GM21447 (cell line): ENCODE measurements at regions not wholly inside any gene's neighbourhood (a gene's known extent, or its start where the extent isn't known, plus 50 kb on each side); places are given as distances from the start of the nearest gene placed in this dataset.

Source experiments
- ATAC-seq: cut with Tn5 transposase; IDR thresholded peaks from one replicate; pipeline ENCODE4 v1.9.1; 2021; ENCODE audit not compliant: unreplicated experiment

DNA sequence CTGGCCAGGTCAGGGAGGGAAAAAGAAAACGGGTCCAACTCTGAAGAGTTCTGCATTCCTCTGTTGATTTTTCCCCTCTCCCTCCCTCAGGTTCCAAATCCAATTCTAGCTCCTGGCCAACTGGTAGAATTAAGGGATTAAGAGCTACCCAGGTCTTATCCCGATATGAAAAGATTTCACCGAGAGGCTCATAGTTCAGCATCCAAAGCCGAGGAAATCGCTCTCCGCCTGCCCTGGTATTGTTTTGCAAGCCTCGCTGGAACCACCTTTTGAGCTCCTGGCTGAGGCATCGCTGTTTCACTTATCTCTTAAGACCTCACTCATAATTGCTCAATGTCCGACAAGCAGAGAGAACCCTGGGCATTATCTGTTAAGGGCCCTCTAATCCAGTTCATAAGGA, 180.4 kb downstream of the URI1 start:
- no peak for ATAC-seq

DNA sequence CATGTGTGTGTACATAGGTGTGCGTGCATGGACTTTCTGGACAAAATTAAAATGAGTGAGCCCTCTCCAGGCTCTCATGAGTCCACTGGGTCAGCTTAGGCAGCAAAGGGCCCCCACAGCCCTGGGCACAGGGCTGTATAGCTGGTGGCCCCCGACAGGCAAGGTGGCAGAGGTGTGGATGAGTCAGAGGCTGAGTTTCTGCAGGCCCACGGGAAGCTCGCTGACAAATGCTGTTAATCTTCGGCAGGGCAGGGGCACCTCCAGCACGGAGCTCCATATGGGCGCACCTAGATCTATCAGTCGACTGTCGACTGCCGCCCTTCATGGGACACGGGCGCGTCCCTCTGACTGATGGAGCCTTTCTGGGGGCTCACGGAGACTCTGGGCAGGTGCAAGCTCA, 181.1 kb downstream of the URI1 start:
- no peak for ATAC-seq

DNA sequence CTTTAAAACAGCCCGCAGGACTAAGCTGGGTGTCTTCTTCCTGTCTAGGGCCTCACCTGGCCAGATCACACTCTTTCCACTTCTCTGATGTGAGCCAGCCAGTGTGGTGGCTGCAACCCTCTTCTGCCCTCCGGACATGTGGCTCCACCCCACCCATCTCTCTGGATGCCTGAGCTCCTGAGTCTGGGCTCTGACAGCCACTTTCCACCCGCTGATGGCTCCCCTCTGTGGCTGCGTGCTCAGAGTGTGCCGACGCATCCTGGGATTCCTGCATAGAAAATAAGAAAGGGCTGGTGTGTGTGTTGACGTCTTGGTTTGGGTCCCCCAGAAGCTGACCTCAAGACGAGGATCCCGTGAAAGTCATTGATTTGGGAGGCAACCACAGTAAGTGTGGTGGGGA, 181.6 kb downstream of the URI1 start:
- no peak for ATAC-seq

DNA sequence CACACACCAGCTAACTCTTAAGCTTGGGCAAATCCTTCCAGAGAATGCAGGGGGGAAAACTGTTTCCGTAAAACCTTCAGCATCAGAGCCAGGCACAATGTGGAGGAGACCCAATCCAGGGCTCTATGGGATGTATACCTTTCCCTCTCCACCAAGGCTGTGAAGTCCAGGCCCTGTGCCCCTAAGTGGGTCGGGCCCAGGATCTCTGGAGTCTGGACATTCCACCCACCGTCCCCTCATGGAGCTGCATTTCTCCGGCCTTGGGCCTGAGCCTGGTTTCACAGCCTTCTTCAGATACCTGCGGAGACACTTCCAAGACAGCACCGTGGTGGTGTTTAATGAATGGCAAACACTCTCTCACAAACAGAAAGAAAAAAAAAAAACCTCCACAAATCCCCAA, 186.2 kb downstream of the URI1 start:
- no peak for ATAC-seq

DNA sequence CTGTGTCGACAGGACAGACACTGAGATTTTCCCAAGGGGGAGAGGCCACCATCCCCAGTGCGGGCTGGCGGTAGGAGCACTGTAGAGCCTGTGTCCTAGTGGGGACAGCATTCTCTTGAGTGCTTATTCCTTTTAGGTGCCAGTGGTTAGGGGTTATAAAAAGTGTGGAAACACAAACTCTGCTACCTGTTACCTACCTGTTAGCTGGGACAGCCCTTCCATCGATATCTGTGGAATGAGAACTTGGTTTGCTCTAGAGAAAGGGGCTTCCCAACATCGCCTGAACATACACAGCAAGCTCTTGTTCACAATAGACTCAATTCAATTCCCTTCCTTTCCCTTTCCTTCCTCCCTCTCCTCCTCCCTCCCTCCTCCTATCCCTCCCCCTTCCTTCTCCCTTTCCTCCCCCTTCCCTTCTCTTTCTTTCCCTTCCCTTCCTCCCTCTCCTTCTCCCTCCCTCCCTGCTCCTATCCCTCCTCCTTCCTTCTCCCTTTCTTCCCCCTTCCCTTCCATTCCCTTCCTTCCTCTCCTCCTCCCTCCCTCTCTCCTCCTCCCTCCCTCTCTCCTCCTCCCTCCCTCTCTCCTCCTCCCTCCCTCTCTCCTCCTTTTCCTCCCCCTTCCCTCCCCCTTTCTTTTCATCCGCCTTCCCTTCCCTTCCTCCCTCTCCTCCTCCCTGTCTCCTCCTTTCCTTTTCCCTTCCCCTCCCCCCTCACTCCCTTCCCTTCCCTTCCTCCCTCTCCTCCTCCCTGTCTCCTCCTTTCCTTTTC, 188.5 kb downstream of the URI1 start:
- ATAC-seq: no peak

DNA sequence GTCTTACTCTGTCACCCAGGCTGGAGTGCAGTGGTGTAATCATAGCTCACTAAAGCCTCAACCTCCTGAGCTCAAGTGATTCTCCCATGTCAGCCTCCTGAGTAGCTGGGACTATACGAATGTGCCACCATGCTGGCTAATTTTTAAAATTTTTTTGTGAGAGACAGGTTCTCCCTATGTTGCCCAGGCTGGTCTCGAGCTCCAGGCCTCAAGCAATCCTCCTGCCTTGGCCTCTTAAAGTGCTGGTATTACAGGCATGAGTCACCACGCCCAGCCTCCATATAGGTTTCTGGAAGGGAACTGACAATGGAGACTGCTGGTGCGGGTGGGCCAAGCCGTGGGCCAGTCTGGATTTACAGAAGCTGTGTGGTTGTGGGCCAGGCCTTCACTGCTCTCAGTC, 189.2 kb downstream of the URI1 start:
- no peak for ATAC-seq

DNA sequence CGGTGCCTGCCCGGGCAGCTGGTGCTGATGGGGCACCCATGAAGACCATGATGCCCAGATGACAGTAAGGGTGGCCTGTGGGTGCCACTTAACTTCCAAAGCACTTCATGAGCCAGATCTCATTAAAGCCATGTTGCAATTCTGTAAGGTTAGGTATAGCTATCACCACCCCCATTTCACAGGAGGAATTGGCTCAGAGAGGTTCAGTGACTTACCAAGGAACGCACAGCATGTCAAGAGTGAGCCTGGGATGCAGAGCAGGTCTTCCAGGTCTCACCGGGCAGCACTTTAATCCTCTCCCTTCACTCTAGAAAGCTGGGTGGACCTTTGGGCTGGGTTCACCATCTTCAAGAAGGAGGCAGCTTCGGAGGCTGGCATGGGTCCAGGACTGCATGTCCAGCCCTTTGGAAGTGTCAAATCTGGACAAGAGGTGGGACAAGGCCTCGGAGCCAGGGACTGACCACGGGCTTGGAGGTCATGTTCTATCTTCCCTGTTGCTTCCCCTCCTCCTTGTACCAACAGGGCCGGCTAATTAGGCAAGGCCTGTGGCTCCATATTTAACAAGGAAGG, 189.8 kb downstream of the URI1 start:
- no peak for ATAC-seq

DNA sequence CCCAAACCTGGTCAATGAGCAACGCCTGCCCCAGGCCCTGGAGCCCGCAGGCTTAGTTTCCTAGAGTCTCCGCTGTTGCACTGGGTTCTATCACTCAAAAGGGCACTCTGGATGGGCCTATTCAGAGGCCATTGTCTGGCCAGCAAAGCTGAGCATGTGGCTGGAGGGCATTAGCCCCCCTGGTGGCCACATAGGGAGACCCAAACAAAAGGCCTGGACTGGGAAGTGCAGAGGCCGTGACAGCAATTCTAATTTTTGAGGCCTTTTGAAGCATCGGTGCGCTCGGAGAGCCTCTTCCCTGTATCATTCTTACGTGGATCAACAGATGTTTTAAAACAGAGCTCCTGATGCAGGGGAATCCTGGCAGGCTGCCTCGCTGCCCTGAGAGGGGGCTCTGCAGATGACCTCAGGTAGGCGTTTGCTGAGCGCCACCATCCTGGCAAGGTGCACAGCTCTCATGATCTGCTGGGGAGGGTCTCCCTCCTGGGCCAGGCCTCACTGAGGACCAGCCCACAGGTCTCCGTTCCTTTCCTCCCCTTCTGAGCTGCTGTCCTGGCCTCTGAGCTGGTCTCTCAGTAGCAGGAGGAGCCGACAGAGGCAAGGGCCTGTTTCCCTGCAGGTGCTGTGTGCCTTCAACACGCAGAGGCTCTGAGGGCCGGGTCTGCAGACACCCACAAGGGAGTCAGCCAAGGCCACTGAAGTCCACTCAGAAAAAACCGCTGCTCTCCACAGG, 190.5 kb downstream of the URI1 start:
- ATAC-seq: no peak

DNA sequence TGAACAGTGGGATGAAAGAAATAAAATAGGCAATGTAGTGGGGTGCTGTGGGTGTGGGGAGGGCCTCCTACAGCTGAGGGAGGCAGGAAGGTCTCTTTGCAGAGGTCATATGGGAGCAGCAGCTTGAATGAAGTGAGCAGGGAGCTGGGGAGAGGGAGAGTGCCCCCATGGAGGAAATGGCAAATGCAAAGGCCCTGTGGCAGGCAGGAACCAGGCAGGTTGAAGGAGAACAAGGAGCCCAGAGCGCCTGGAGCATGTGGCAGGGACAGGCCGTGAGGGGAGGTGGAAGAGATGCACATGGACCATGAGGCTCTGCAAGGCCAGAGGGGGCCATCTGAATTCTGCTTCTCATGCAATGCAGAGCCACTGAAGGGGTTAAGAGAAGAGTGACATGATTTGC, 191.8 kb downstream of the URI1 start:
- ATAC-seq: no peak

DNA sequence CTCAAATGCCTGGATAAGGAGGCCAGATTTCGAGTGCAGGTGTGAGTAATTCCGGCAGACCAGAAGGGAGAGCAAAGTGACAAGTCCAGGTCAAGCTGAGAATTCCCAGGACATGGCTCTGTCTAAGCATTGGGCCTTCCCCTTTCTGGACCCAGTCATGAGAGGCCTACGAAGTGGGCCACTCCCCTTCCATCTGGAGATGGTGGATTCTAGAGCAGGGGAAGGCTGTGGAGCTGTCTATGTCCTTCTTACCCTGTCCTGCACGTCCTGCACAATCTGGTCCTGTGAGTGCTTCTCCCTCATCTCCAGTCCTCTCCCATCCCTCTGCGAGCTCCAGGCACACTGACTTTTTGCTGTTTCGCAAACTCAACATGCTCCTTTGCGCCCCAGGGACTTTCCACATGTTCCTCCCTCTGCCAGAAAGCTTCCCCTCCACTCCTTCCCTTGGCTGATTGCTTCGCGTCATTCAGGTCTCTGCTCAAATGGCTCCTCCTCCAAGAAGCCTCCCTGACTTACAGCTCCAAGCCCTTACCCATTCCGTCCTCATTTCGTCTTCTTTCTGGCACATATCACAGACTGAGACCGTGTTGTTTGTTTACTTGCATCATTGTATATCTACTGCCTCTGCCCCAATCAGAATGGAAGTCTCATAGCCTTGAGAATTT, 193.2 kb downstream of the URI1 start:
- no peak for ATAC-seq

DNA sequence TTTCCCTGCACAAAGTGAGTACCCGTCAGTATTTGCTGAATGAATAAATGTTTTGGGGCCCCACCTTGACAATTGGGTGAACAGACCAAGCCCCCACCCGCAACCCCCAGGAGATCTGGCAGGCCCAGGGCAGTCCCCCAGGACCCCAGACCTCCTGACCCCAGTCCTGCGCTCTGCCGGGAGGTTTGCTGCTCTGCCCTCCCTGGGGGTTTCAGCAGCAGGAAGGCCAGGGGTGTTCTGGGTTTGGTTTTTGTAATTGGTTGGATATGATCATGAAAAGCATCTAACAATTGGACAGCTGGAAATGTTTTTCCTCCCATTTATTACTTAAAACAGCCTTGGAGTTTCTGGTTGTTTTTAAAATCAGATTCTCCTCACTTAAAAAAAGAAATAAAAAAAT, 193.8 kb downstream of the URI1 start:
- no peak for ATAC-seq

DNA sequence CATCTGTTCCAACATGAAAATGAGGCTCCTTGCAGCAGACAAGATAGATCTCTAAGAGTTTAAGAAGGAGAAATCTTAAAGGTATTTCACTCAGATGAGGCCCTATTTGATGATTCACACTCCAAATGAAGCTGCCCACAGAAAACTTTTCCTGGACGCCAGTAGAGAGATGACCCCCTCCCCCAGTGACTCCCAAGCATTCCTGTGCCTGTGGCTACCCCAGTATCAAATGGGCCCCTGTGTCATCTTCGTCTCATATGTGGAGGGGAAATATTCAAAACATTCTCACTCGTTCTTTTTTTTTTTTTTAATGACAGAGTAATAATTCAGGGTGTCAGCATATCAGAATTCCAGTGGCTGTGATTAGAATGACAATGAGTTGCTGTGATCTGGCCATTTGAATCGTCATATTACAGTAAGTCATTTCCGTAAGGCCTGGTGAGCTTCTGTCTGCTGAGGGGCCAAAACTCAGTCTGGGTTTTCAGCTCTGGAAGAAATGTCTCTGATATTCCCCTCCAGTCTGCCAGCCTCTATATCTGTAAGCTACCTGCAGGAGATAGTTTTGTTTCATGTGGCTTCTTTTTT, 194.7 kb downstream of the URI1 start:
- ATAC-seq: no peak

DNA sequence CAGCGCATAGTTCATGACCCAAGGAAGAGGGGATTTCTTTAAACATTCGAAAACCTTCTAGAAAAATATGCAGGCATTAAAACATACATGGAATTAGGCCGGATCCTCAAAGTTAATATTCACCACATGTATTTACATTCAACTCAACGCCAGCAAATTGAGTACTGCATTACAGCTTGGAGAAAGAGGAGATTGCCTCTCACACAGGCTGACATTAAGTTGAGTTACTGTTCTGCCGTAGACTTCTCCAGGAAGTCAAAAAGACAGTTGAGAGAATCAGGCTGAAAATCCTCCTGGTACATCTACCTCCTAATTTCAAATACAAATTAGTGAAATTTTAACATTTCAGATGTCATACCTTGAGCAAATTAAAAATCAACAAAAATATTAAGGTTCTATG, 195.7 kb downstream of the URI1 start:
- no peak for ATAC-seq

DNA sequence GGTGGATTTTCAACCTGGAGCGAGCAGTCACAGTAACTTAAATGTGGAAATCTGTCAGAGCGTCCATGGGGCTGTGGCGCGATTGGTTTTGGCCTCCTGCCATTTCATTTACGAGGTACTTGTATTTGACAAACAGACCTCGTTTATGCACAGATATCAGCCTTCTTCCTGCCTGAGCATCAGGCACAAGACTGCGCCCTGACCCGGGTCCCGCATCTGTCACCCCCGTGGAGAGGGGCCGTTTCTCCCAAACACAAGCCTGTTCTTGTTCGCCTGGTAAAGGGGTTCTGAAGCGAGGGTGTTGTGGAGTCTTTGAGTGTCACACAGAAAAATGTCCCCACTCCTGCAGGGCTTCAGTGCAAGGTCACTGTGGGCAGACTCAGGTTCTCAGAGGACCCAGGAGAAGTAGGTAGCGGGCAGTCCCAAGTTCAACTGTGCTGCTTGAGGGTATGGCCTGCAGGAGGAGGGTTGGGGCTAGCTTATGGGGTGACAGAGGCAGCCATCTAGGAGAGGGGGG, 202.3 kb downstream of the URI1 start:
- ATAC-seq: no peak

DNA sequence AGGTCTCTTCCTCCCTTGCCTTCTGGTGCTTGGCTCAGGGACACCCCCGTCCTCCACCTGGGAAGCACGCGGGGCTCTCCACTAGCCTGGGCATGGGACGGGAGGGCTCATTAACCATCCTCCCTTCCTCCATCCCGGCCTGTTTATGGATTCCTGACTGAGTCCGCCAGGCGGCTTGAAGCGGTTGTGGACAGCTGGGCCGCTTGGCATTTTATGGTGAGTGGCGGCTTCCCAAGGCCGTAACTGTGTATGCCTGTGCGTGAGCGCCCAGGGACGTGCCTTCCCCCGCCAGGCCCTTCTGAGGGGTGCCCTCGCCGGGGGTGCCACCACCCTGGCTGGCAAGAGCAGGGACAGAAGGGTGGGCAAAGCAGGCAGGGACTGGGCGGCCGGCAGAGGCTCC, 202.8 kb downstream of the URI1 start:
- ATAC-seq: no peak

DNA sequence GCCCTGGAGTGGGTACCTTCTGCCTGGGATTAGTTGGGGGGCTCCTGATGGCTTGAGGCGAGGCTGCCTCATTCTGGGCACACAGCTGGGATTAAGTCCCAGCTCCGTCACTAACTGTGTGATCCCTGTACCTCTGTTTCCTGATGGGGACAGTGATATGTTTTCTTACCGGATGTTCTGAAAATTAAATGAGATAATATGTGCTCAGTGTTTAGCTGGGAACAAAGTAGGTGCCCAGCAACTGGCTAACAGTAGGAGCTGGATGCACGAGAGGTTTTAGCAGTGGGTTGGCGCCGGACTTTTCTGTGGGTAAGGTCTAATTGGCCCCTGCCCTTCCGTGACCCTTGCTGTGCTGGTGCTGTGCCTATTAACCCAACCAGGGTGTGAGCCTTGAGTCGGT, 203.4 kb downstream of the URI1 start:
- no peak for ATAC-seq

DNA sequence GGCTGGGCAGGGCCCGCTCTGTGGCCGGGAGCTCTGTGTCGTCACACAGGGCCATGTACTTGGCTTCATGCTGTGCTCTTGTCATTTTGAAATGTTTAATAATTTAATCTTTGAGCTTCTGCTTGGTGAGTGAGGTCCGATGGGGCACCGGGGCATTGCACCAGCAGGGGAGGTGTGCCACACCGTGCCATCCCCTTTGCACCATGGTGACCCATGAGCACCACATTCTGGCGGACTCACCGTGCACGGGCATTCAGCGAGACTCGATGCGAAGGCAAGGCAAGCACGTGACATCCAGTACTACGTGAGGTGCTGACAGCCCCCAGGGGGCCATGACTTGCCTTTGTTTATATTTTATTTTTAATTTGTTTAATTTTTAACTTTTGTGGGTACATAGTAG, 204.3 kb downstream of the URI1 start:
- ATAC-seq: no peak

DNA sequence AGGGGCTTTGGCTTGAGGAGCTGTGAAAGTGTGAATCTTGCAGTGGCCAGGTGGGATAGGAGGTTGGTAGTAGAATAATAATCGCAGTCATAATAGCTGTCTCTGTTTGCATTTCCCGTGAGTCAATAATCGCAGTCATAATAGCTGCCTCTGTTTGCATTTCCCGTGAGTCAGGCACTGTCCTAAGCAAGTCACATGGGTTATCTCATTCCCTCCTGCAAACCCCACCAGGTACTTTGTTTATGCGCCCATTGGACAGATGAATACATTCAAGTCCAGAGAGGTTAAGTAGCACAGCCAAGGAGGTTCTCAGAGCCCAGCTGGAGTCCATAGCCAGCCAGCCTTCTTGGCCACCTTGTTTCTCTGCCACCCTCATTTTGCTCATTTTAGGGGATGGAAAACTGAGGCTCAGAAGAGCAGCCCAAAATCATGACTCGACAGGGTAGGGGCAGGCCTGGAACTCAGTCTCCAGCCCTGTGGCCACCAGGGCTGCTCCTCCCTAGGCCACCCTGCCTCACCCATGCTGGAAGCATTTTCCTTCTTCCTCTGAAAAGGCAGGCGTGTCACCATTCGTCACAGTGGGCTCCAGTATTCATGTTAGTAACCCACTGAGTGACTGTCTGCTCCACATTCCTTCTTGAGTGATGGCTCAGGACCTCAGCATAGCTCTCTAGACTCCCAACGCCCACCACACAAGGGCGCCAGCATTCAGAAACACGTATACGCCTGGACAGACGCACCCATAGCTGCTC, 206.2 kb downstream of the URI1 start:
- no peak for ATAC-seq

DNA sequence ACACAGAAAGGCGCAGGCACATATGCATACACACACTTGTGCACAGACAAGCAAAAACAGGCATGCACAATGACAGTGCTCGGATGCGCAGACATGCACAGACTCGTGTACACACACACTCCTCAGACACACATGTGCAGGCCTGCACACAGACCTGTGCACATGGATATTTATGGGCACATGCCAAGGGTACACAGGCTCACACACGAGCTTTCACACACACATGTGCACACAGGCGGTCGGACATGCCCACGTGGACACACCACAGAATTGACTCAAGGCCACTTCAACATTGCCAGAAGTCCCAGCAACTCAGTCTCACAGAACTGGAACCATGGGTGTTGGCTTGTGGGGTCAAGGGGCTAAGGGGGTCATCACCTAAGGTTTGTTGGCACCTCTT, 206.8 kb downstream of the URI1 start:
- no peak for ATAC-seq

DNA sequence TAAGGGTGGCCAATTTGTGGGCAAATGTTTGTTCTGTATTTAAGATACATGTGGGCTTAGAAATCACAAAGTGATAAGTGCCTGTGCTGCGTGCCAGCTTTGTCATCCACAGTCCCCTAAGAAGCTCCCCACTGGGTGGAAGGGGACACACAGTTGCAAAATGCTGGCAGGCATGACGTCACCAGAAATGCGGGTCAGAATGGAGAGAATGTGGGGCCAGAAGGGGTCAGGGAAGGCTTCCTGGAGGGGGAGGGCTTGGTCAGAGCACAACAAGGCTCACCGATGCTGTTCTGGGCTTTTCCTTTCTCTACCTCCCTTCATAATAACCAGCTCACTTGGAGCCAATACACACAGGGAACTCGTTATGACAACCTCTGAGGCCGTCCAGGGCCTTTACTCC, 207.3 kb downstream of the URI1 start:
- no peak for ATAC-seq

DNA sequence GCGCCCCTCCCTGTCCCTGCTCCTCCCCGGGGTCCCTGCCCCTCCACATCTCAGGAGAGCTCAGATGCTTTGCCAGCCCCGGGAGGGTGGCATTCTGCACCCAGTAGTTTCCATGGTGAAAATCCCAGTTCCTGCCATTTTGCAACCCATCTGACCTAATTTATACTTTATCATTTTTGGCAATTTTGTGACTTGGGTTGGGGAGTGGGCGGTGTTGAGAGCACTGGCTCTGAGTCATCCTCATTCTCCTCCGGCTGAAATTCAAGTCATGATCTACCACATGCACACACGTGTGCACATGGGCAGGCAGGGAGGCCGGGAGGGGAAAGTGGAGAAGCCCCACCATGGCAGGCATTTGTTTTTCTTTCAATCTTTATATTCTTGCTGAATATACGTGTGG, 208.6 kb downstream of the URI1 start:
- ATAC-seq: no peak
